RWPE2 (cell line): ENCODE measurements at regions not wholly inside any gene's neighbourhood (a gene's known extent, or its start where the extent isn't known, plus 50 kb on each side); places are given as distances from the start of the nearest gene placed in this dataset.

Experiments used
- ATAC-seq: fragments of 200-7000 bp; cut with Tn5 transposase; 3 replicates; pipeline ENCODE4 v1.9.1; 2021; ENCODE audit warnings: low read depth
- DNase-seq: peaks from one replicate; pipeline ENCODE4 v3.0.0-alpha.2; 2020; ENCODE audit warnings: low spot score
- H3K27ac ChIP-seq: fragments of 450-650 bp; 2 replicates; pipeline ENCODE4 v1.5.1; 2017; ENCODE audit warnings: mild to moderate bottlenecking; ENCODE audit not compliant: poor library complexity, severe bottlenecking
- H3K27me3 ChIP-seq: fragments of 250-450 bp; sonication (Bioruptor Pico); 2 replicates; pipeline ENCODE4 v1.5.1; 2021; ENCODE audit warnings: mild to moderate bottlenecking, moderate library complexity; ENCODE audit not compliant: insufficient read depth, poor library complexity, severe bottlenecking
- H3K36me3 ChIP-seq: fragments of 250-450 bp; sonication (Bioruptor Pico); 2 replicates; pipeline ENCODE4 v1.5.1; 2020; ENCODE audit warnings: low read depth, mild to moderate bottlenecking, moderate library complexity
- H3K4me1 ChIP-seq: fragments of 250-450 bp; sonication (Bioruptor Pico); 2 replicates; pipeline ENCODE4 v1.5.1; 2021; ENCODE audit warnings: mild to moderate bottlenecking, moderate library complexity; ENCODE audit not compliant: insufficient read depth, poor library complexity, severe bottlenecking
- H3K4me3 ChIP-seq: fragments of 250-450 bp; sonication (Bioruptor Pico); 2 replicates; pipeline ENCODE4 v1.5.1; 2021; ENCODE audit warnings: mild to moderate bottlenecking, moderate library complexity; ENCODE audit not compliant: severe bottlenecking
- H3K9me3 ChIP-seq: fragments of 250-450 bp; sonication (Bioruptor Pico); 2 replicates; pipeline ENCODE4 v1.5.1; 2021; ENCODE audit warnings: mild to moderate bottlenecking, moderate library complexity; ENCODE audit not compliant: severe bottlenecking
- TF ChIP-seq, protein P1 (sequence below): fragments of 450-650 bp; IDR thresholded peaks from one replicate; pipeline ENCODE4 v1.5.1; 2017; ENCODE audit warnings: mild to moderate bottlenecking, moderate library complexity; ENCODE audit not compliant: poor library complexity, severe bottlenecking

DNA sequence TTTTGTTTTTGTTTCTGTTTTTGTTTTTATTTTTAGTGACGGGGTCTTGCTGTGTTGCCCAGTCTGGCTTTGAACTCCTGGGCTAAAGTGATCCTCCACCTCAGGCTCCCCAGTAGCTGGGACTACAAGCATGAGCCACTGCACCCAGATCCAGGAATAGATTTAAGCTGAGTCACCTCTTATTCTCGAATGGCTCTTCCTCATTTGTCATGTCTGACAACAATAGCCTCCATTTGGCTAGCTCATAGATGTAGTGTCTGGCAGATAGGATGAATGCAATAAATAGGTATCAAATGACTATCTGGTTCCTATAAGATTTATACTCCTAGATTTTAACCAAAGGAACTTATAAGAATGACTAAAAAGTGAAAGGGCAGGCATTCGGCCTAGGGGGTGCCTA, 172.9 kb downstream of the TMEM26 start:
- no peaks in the 10 kb centered on the region for H3K36me3 ChIP-seq
- H3K9me3 ChIP-seq = no peaks in the 10 kb centered on the region
- H3K27ac ChIP-seq = no peak overlapping the region
- H3K4me3 ChIP-seq = no peak overlapping the region
- H3K27me3 ChIP-seq = no peaks in the 10 kb centered on the region
- TF ChIP-seq, protein P1, sequence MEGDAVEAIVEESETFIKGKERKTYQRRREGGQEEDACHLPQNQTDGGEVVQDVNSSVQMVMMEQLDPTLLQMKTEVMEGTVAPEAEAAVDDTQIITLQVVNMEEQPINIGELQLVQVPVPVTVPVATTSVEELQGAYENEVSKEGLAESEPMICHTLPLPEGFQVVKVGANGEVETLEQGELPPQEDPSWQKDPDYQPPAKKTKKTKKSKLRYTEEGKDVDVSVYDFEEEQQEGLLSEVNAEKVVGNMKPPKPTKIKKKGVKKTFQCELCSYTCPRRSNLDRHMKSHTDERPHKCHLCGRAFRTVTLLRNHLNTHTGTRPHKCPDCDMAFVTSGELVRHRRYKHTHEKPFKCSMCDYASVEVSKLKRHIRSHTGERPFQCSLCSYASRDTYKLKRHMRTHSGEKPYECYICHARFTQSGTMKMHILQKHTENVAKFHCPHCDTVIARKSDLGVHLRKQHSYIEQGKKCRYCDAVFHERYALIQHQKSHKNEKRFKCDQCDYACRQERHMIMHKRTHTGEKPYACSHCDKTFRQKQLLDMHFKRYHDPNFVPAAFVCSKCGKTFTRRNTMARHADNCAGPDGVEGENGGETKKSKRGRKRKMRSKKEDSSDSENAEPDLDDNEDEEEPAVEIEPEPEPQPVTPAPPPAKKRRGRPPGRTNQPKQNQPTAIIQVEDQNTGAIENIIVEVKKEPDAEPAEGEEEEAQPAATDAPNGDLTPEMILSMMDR = no peak
- ATAC-seq (peak; percentile 73; the same call in 2 of the 3 replicates), DNase-seq (no peak)
- H3K4me1 ChIP-seq = no peaks in the 10 kb centered on the region

DNA sequence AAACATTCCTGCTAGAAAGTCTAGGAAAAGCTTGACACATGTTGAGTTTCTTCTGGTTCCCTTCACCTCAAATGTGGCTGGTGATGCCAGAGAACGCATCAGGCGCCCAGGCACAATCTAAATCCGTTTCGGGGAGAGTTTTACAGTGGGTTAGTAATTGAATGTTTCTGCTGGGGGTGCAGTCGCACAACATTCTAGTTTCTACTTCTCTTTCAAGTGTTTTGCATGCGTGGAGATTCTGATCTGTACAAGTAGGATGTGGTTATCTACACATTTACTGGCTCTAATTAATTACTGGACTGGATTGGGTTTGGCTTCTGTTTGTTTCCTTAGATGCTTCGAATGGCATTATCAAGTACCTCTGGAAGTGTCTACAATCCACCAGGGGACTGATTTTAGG, 173.8 kb downstream of the TMEM26 start:
- H3K4me1 ChIP-seq = no peaks in the 10 kb centered on the region
- TF ChIP-seq, protein P1 = no peak
- H3K27ac ChIP-seq = no peak overlapping the region
- H3K36me3 ChIP-seq = no peaks in the 10 kb centered on the region
- no peaks in the 10 kb centered on the region for H3K9me3 ChIP-seq
- H3K27me3 ChIP-seq = no peaks in the 10 kb centered on the region
- H3K4me3 ChIP-seq = no peak overlapping the region
- ATAC-seq = no peak
- DNase-seq = no peak

DNA sequence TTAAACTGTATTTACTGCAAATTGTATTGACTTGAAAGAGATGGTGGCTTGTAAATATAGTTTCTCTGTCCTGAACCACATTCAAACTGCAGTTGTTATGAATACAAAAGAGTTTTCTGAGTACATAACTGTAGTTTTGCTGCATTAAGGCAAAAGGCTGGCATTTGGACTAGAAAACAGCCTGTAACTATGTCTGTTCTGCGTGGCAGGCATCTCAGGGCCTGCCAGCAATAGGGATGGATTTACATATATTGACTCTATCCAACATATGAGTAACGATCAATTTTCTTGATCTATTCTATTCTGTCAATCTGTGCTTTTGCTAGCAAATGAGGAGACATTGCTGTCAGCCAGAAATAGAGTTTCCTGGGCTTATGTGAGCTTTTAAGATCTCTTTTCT, 174.6 kb downstream of the TMEM26 start:
- H3K36me3 ChIP-seq = no peaks in the 10 kb centered on the region
- TF ChIP-seq, protein P1 = no peak
- H3K4me3 ChIP-seq = no peak overlapping the region
- DNase-seq = no peak
- no peaks in the 10 kb centered on the region for H3K9me3 ChIP-seq
- no peaks in the 10 kb centered on the region for H3K27me3 ChIP-seq
- no peaks in the 10 kb centered on the region for H3K4me1 ChIP-seq
- no peak for ATAC-seq
- H3K27ac ChIP-seq = no peak overlapping the region

DNA sequence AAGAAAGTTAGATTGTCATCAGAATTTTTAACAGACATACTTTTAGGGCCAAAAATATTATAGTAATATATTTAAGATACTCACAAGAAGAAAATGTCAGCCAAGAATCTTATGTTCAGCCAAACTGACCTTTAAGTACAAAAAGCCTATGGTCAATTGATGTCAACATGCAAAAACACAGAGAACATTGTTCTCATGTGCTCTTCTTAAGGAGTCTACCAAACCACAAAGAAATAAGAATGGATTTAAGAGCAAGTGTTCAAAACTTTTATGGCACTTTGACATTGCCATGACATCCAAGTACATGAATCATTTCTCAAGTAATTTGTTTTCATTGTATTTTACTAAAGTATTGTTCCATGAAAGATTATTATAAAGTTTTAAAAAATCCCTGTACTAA, 180.4 kb downstream of the TMEM26 start:
- no peaks in the 10 kb centered on the region for H3K9me3 ChIP-seq
- no peak for DNase-seq
- no peaks in the 10 kb centered on the region for H3K36me3 ChIP-seq
- TF ChIP-seq, protein P1 = no peak
- ATAC-seq = no peak
- no peaks in the 10 kb centered on the region for H3K27me3 ChIP-seq
- no peaks in the 10 kb centered on the region for H3K4me1 ChIP-seq
- no peak overlapping the region for H3K27ac ChIP-seq
- H3K4me3 ChIP-seq = no peak overlapping the region

DNA sequence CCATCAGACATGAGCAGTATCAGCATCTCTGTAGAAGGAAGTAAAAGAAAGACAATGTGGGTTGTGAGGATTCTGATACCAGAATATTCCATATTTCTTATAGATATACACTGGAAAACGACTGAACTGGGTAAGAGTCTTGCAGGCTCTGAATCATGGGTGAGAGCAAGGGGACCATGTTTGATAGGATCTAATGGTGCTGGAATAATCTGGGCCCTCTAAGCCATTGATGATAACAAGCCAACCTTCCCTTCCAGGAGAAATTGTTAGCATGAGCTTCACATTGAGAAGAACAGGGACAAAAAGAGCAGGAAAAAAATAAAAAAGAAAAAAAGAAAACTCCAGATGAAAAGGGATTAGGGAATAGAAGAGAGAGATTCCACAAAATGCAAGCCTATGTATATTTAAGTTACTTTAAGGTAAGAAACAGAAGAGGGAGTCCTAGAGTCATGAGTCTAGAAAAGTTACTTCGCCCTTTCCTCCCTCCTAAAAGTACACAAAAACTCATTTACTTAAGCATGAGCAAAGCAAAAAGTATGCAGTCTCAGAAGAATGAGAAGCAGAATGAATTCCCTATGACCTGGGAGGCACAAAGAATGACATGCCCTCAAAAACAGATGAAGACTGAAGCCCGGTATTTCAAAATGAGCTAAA, 181.9 kb downstream of the TMEM26 start:
- Histone ChIP-seq H3K27me3 (no peaks in the 10 kb centered on the region), H3K27ac (no peak overlapping the region), H3K9me3 (no peaks in the 10 kb centered on the region), H3K36me3 (no peaks in the 10 kb centered on the region), H3K4me3 (no peak overlapping the region), H3K4me1 (no peaks in the 10 kb centered on the region)
- ATAC-seq (peak; percentile 80), DNase-seq (no peak)
- TF ChIP-seq, protein P1 = peak; percentile 50
